GM12892 (cell line): ENCODE measurements at regions not wholly inside any gene's neighbourhood (a gene's known extent, or its start where the extent isn't known, plus 50 kb on each side); places are given as distances from the start of the nearest gene placed in this dataset.

Source experiments
- DNase-seq: peaks from one replicate; pipeline ENCODE4 v3.0.0; 2011; ENCODE audit not compliant: insufficient read length
- FAIRE-seq: peaks from 2 replicates; lab custom pipeline; 2011; peaks lifted over from hg19 to GRCh38; lab: Jason Lieb, UNC
- POLR2A ChIP-seq: IDR thresholded peaks from 2 replicates; pipeline ENCODE4 v1.6.1; 2011; ENCODE audit warnings: low read depth, low read length, control low read depth
- POLR2AphosphoS5 ChIP-seq: IDR thresholded peaks from 2 replicates; pipeline ENCODE4 v1.6.1; 2011; ENCODE audit warnings: low read depth, low read length, control low read depth
- TAF1 ChIP-seq: IDR thresholded peaks from 2 replicates; pipeline ENCODE4 v1.6.1; 2011; ENCODE audit warnings: low read depth, mild to moderate bottlenecking, control low read depth, low read length, borderline replicate concordance

- DNase-seq (no peak), FAIRE-seq (no peak)
Measured at GRCh38 chr7:81648716-81649115, 121.1 kb downstream of the HGF start.

DNA sequence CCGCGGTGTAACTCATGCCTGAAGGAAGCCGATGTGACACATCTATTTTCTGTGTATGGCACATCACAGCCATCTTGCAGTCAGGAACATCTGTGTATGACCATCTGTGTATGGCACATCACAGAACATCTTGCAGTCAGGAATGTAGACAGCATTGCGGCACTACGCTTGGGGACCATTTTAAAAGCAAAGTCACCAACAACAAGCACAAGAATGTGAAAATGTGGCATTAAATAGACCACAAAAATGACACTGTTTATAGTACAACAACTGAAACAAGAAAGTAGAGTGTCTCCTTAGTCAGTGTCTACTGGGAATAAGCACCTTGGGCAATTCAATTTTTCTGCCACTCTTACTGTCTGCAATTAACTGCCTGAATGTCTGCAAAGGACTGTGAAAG is 124.4 kb downstream of the HGF start:
- no peak for TF ChIP-seq TAF1
- DNase-seq (no peak), FAIRE-seq (peak; percentile 24)

More at GRCh38 chr7:81648716-81649115, 121.1 kb downstream of the HGF start:
- TF ChIP-seq POLR2AphosphoS5 = no peak
- TF ChIP-seq POLR2A = no peak
- no peak for TF ChIP-seq TAF1

- no peak for TF ChIP-seq TAF1
- FAIRE-seq (no peak), DNase-seq (no peak)
Measured at GRCh38 chr7:81641873-81642272, 128.0 kb downstream of the HGF start.

GRCh38 chr7:81638198-81638597 is 131.6 kb downstream of the HGF start:
- FAIRE-seq = no peak
- TF ChIP-seq TAF1 (no peak), POLR2A (no peak), POLR2AphosphoS5 (no peak)
- DNase-seq = no peak

GRCh38 chr7:81637534-81637933 is 132.3 kb downstream of the HGF start:
- no peak for FAIRE-seq
- DNase-seq = no peak
- TF ChIP-seq POLR2AphosphoS5 = no peak
- TF ChIP-seq TAF1 = no peak
- no peak for TF ChIP-seq POLR2A

DNA sequence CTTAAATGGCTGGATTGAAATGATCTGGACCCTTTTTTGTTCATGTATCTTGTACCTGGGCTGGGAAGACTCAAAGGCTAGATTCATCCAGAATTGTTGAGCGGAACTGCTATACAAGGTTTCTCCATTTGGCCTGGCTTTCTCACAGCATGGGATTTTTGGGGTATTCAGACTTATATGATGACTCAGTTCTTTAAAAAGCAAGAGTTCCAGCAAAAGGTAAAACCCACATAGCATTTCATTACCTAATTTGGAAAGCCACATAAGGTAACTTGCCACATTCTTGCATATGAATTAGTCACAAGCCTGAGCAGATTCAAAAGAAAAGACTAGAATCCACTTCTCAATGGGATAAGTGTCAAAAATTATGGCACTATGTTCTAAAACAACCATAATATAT is 137.4 kb downstream of the HGF start:
- FAIRE-seq = no peak
- no peak for DNase-seq
- TF ChIP-seq POLR2AphosphoS5 = no peak
- TF ChIP-seq TAF1 = no peak
- TF ChIP-seq POLR2A = no peak

GRCh38 chr7:81630600-81630999 is 139.2 kb downstream of the HGF start:
- no peak for FAIRE-seq
- TF ChIP-seq TAF1 = no peak
- DNase-seq = no peak

DNA sequence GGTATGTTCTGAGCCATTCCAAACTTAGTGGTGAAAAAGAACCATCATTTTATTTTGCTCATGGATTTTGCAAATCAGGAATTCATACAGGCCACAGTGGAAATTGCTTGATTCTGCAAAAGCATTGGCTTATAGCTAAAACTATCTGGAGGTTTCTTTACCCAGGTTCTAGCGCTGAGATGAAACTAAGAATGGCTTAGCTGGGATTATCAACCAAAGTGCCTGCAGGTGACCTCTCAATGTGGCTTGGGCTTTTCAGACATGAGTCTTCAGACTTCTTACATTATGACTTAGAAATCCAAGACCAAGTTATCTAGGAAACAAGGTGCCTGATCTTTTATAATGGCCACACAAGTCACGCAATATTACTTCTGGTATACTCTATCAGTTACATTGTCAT is 140.1 kb downstream of the HGF start:
- TF ChIP-seq POLR2AphosphoS5 (no peak), POLR2A (no peak), TAF1 (no peak)
- no peak for DNase-seq
- no peak for FAIRE-seq

DNA sequence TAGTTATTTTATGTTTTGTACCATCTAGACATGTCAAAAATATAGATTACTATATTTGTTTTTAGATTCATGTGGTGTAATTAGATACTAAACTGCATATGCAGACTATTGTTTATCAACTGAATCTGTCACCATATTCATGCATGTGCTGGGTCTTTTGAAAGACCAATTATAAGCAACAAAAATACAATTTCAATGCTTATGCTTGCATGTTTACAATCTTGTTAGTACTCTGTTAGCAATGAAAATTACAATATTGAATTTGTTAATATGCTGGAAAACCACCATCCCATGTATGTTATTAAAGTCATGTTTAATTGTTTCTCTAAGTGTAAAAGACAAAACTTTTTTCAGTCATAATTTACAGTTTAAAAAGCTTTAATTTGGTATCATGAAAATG is 140.9 kb downstream of the HGF start:
- DNase-seq (no peak), FAIRE-seq (no peak)
- TF ChIP-seq POLR2AphosphoS5 (no peak), TAF1 (no peak), POLR2A (no peak)

GRCh38 chr7:81627536-81628287 is 142.1 kb downstream of the HGF start:
- DNase-seq (no peak), FAIRE-seq (no peak)
- no peak for TF ChIP-seq POLR2A
- TF ChIP-seq POLR2AphosphoS5 = no peak
- no peak for TF ChIP-seq TAF1

DNA sequence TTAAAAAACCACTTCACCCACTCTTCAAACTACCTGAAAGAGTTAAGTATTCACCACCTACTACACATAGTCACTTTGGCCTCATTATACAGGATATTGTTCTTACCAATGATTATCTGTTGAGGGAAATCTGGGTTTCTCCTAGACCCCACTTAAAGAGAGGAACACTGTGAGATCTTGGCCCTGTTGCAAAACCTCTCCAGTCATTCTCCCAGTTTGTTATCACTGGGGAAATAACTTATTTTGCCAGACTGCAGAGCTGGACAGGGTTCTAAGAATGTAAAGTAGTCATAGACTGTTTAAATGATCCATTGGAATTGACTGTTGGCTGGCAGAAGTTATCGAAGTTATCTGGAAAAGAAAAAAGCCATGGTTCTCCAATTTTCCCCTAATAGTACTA is 143.8 kb downstream of the HGF start:
- no peak for DNase-seq
- FAIRE-seq = no peak
- TF ChIP-seq TAF1 (no peak), POLR2AphosphoS5 (no peak)

DNA sequence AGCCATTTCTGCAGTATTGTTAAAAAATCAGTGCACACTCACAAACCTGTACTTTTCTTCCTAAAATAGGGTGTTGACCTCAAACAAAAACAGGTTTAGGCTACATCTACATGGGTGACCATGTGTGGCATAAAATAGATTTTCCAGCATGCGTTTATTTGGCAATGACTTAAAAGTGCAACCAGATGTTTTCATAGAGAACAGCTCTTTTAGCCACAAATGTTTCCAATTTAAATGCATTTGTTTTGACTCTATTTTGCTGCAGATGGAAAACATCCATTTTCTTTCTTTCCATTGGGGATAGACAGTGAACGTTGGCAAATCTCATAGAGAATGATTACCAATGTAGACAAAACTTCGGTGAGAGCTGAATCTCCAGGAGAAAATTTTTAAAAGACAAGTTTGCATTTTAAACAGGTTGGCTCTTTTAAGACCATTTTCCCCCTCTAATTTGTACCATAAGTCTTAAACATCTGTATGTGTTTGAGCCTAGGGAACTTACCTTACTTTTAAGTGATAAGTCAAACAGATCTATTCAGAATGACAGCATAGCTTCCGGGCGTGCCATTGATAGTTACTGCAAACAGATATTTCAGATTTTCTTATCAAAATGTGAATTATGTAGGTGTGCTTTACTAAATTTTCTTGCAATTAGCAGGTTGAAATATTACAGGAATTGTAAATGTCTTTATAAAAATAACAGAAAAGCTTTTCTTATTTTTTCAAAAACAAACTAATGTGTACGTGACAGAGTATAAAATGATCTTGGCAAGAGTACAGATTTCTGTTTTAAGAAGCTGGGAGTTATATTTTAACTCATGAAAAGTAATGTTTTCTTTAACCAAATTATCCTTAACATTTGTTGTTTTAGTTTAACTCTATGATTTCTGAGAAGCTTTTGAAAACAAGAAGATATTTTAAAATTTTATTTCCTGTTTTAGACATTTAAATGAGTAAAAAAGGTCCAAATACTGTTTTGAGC is 144.9 kb downstream of the HGF start:
- no peak for TF ChIP-seq POLR2AphosphoS5
- TF ChIP-seq POLR2A = no peak
- no peak for TF ChIP-seq TAF1
- DNase-seq = no peak
- FAIRE-seq = peak; percentile 70
